ENCODE measurements at regions not wholly inside any gene's neighbourhood (a gene's known extent, or its start where the extent isn't known, plus 50 kb on each side); places are given as distances from the start of the nearest gene placed in this dataset.

DNA sequence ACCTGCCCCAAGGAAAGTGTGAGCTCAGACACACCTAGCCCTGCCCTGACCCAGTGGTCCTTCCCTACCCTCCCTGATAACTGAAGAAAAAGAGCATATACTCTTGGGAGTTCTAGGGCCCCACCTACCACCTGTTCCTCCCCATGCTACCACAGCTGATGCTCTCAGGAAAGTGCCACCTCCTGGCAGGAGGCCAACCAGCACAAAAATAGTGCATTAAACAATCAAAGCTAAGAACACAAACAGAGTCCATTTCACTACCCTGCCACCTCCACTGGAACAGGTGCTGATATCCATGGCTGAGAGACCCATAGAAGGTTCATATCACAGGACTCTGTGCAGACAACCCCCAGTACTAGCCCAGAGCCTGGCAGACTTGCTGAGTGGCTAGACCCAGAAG is 288.6 kb upstream of the PHF14 start:
- TF ChIP-seq, protein P1, sequence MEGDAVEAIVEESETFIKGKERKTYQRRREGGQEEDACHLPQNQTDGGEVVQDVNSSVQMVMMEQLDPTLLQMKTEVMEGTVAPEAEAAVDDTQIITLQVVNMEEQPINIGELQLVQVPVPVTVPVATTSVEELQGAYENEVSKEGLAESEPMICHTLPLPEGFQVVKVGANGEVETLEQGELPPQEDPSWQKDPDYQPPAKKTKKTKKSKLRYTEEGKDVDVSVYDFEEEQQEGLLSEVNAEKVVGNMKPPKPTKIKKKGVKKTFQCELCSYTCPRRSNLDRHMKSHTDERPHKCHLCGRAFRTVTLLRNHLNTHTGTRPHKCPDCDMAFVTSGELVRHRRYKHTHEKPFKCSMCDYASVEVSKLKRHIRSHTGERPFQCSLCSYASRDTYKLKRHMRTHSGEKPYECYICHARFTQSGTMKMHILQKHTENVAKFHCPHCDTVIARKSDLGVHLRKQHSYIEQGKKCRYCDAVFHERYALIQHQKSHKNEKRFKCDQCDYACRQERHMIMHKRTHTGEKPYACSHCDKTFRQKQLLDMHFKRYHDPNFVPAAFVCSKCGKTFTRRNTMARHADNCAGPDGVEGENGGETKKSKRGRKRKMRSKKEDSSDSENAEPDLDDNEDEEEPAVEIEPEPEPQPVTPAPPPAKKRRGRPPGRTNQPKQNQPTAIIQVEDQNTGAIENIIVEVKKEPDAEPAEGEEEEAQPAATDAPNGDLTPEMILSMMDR (IDR thresholded peaks at IDR 0.05; ENCODE audit: borderline replicate concordance, extremely low read depth, low read length, poor library complexity, severe bottlenecking): no peak
- TF ChIP-seq EZH2 (IDR thresholded peaks at IDR 0.05; ENCODE audit: borderline replicate concordance, low read depth, low read length, severe bottlenecking): no peak
